ENCODE measurements at regions not wholly inside any gene's neighbourhood (a gene's known extent, or its start where the extent isn't known, plus 50 kb on each side); places are given as distances from the start of the nearest gene placed in this dataset.
"Not testable (repeated sequence)": the region's sequence is repeated elsewhere in the genome, so short reads cannot be mapped to it uniquely, and the experiment has no call there.

DNA sequence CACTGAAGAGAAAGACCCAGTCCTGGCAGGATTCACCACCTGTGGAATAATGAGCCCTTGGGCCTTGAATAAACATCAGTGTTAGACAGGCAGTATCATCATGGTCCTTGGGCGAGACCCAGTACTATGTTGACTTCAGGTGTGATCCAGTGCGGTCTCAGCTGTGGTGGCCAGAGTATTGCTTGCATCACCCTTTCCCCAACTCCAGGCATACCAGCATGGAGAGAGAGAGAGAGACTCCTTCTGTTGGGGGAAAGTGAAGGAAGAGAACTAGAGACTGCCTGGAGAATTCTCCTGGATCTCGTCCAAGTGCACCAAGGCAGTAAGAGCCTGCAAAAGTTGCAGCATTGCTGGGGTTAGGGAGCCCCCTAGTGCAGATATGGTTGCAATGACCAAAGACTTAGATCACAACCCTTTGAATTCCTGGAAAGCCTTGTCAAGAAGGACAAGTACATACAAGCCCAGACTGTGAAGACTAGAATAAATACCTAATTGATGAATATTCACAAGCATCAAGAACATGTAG lies 61.1 kb upstream of the VAMP7 start:
- DNase-seq: peak; percentile 93

DNA sequence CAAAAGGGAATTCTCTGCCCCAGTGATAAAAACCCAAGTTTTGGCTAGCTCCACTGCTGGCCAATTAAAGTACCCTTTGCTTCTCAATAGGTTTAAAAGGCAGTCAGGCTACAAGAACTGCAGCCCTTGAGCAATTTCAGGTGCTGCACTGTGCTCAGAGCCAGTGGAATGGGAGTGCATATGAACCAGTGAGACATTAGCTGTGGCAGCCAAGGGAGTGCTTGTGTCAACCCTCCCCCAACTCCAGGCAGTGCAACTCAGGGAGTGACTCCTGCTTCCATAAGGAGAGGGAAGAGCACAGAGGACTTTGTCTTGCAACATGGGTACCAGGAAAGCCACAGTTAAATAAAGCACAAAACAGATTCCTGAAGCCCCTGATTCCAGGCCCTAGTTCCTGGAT lies 61.6 kb upstream of the VAMP7 start:
- DNase-seq: no peak

DNA sequence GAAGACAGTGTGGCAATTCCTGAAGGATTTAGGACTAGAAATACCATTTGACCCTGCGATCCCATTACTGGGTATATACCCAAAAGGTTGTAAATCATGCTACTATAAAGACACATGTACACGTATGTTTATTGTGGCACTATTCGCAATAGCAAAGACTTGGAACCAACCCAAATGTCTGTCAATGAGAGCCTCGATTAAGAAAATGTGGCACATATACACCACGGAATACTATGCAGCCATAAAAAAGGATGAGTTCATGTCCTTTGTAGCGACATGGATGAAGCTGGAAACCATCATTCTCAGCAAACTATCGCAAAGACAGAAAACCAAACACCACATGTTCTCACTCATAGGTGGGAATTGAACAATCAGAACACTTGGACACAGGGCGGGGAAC lies 66.8 kb upstream of the VAMP7 start:
- DNase-seq: not testable (repeated sequence)

DNA sequence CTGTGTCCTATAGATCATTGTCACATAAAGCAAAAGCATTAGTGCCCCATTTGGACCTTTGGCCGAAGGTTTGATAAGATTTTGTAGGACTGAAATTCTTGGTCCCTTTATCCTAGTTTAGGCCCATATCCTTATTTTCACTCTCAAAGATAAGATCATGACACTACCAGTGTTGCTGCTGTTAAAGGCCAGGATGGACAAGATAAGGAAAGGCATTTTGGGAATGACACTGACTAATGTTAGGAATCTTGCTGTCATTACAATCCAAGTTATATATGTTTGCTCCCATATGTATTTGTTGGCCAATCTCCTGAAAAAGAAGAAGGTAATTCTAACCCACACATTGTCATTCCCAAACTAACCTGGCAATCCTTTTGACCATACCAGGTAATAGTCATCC lies 101.3 kb upstream of the VAMP7 start:
- no peak for DNase-seq

DNA sequence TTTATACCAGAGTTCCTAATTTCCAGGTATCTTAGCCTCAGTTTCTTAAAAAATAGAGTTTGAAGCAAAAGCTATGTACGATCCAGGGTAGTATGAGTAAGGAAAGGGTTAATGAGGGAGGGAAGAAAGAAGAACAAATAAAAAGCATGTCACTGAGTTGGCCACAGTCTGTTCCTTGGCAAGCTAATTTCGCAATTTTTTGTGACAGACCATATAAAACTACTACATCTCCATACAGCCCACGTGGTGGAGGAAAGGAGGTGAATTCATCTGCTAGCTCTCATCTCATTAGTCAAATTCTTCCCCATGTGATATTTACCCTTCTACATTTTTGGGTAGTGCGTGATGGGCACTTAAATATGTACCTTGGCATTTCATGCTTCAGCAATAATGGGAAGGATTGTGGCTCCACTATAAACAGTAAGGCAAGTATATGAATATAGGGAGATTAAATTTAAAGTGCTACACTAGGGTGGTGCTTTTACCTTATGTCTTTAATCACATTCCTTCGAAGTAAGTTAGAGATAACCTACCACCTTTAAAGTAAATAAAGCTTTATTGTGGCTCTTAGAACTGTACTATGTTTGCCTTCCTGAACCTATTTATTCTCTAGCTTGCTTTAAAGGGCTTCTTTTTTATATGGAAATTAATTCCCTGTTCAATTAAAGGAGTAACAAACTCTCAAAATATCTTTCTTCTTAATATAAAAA lies 102.1 kb upstream of the VAMP7 start:
- peak; percentile 35 for DNase-seq

DNA sequence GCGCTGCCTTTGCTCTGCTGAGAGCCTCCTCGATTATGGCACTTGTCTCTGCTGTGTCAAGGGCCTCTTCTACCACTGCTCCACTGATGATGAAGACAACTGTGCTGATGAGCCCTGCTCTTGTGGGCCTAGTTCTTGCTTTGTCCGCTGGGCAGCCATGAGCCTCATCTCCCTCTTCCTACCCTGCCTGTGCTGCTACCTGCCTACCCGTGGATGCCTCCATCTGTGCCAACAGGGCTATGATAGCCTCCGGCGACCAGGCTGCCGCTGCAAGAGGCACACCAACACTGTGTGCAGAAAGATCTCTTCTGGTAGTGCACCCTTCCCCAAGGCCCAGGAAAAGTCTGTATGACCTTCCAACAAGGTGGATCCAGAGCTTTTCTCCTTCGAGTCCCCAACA lies 106.8 kb upstream of the VAMP7 start:
- DNase-seq: no peak

DNA sequence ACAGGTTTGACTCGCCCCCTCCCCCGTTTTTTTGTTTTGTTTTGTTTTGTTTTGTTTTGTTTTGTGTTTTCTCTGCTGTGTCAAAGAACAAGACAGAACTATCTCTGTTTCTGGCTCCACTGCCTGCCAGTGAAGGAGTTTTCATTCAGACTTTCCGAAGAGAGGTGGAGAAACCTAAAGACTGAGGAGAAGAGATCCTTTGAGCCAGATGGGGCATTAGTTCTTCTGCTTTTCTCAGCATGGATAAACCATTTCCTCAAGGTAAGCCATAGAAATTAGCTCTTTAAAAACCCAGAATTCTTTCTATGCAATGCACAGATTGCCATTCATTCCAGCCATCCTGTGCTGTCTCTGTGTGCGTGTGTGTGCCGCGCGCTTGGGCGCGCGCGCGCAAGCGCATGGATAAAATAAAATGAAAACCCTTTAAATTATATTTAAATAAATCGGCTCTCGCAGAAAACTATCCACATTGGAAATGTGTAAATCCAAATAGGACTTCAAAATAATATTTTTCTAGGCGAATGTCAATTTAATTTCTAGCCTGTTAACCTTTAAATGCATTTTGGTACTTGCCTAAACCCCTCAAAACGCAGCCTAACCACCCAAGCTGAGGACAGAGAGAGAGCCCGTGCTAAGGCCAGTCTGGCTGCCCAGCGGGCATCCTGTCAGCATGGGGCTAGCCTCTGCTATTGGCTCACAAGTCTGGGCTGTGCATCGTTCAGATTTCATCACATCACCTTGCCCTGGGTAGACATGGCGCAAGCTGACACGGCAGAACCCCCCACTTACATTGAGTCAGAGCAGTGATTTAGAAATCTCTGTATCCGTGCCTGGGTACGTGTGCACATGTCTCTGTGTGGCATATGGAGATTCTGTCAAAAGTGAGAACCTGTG lies 113.0 kb upstream of the VAMP7 start:
- no peak for DNase-seq

DNA sequence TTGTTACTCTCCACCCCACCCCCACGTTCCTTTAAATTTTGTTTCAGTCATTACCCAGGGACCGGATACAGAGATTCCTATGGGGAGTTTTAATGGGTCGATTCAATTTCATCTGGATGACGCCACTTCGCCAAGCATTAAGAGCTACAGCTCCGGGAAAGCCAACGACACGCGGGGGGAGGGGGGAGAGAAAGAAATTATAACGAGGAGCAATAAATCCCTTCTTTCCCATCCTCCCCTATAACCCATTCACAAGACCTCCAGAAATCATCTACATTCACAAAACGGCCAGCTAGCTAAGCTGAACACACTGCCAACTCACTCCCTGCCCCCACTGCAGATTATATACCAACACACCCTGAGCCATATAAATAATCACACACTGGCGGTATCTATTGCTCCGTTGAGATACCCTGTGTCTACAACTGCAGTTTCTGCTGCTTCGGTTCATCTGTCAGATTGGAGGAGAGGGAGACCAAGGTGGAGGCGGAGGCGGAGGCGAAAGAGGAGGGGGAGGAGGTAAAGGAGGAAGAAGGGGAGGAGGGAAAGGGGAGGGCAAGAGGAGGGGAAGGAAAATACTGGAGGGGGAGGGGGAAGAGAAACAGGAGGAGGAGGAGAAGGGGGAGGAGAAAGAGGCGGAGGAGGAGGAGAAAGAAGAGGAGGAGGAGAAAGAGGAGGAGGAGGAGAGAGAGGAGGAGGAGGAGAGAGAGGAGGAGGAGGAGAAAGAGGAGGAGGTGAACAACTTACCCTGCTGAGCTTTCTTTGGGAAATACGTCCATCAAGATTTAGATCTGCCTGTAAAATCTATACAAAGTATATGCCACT lies 113.9 kb upstream of the VAMP7 start:
- DNase-seq: peak; percentile 70

DNA sequence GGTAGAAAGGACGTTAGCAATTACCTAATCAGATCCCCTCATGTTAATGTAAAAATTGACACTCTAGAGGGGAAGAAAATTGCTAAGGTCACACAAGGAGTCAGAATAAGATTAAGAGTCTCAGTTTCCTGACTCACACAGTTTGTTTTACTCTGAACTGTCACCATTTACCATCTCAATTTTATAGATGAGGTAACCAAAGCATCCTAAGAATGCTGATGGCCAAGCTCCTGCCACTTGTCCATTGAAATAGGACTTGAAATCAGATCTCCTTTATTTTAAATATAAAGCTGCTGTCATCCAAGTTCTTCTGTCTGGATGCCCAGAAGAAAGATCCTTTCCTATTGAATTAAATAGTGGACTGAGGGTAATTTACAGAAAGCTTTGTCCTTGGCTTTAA lies 114.8 kb upstream of the VAMP7 start:
- no peak for DNase-seq

DNA sequence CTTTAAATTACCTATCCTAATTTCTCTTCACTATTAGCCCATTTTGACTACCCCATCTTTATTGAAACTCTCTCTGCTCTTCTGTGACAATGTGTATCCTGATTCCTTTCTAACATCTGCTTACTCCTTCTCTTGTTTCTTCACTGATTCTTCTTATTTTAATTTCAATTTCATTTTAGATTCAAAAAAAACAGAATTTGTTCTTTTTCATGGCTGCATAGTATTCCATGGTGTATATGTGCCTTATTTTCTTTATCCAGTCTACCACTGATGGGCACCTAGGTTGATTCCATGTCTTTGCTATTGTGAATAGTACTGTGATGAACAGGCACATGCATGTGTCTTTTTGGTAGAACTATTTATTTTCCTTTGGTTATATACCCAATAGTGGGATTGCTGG lies 120.0 kb upstream of the VAMP7 start:
- DNase-seq: no peak

DNA sequence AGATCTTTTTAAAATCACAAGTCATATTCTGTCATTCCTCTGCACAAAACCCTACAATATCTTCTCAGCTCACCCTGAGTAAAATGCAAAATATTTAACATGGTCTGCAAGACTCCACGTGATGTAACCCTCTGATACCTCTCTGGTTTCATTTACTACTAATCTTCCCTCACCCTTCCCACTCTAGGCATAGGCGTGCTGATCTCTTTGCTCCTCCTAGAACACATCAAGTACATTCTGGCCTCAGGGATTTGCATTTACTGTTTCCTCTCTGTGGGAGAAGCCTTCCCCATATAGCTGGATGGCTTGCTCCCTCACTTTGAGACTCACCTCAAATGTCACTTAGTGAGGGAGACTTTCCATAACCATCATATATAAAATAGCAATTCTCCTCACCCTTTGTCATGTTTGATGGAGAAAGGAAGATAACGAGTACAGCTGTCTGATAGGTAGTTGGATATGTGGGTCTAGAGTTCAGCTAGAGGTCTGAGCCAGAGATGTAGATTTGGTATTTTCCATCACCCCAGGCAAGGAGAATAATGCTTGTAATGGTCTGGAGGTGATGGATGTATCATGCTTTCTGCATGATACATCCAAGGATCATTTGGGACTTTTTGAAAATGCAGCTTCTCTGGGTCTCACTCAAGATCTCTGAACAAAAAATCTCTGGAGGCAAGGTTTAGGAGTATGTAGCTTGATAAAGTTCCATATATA lies 123.9 kb upstream of the VAMP7 start:
- no peak for DNase-seq

DNA sequence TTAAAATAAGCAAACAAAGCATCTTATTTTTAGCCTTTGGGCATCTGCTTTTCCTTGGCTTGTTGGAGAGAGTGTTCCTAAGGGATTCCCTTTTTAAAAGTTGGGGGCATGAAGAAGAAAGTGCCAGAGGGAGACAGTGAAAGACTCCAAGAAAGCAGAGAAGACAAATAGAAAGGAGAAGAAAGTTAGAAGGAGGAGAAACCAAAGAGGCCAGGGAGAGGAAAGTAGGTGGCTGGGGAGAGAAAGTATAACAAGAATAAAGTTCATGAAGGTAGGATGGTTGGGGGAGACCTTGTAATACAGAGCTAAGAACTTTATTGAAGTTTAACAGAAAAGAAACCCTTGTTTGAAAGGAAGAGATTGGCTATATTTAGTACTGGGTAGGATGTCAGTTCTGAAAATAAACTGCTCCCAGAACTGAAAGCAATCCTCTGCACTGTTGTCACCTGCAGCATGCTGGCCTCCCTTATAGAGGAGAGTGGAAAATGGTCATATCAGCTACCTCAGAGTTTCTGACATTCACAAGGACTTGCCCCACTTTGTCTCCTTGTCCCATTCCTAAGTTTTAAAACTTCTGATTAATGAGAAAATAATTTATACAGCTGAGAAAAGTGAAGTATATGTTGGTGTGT lies 125.3 kb upstream of the VAMP7 start:
- DNase-seq: no peak

DNA sequence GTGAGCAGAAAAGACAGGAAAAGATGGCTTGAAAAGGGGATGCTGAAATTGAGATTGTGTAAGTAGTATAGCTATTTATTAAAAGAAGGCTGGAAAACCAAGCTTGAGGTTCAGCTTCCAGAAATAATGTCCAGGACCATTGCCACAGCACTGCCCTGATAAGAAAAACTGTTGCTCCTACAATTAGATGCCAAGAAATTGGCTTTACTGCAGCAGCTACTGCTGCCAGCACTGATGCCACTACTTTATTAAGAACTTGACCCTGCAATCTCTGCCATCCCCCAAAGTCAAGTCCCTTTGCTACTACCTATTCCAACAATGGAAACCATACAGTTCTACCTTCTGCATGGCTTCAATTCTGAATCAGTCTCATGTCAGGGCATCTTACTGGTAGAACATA lies 130.0 kb upstream of the VAMP7 start:
- DNase-seq: no peak

DNA sequence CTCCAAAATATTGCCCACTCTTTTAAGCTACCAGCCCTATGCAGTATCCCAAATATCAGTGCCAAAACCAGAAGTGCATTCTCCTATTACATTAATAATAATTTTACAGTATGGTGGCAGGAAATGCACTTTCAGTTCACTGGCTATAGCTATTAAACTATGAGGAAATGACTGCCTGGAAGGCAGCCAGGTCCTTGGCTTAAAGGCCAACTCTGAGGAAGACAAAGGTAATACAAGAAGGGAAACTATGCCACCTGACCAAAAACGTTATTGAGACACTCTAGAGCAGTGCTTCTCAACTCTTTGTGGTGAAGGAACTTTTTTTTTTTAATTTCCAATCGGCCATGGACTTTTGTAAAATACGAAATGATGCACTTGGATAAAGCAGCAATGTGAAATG lies 133.6 kb upstream of the VAMP7 start:
- DNase-seq: no peak

DNA sequence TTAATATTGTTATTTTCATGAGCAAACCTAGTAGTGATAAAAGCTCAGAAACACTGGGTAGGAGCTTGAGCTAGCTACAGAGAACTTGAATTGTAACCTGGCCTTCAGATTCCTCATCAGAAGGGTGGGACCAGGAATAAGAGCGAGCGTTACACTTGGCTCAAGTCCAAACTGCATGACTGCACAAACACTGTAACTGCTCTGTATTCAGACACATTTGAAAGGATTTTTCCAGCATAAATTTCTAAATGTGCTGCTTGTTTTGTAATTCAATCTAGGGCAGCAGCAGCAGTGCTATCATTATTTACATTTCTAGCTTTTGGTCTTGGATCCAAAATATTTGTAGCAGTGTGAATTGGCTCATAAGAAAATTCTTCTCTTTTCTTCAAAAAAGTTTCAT lies 133.0 kb upstream of the TMLHE start:
- peak; percentile 97 for DNase-seq

DNA sequence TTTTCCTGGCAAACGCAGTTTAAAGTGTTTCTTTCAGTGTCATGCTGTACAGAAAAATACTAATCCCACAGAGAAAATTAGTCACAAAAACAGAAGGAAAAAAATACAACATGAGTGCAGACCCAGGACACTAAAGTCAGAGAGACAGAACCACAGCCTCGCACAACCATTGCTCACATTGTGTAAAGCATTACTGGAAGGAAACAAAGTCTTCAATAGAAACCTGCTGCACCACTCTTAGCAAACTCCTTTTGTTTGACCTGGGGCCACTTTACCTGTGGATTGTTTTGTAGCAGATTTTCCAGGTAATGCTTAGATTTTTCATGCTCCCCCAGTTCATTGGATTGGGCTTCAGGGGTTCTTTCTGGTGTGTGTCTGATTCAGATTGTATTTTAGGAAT lies 131.8 kb upstream of the TMLHE start:
- DNase-seq: no peak

DNA sequence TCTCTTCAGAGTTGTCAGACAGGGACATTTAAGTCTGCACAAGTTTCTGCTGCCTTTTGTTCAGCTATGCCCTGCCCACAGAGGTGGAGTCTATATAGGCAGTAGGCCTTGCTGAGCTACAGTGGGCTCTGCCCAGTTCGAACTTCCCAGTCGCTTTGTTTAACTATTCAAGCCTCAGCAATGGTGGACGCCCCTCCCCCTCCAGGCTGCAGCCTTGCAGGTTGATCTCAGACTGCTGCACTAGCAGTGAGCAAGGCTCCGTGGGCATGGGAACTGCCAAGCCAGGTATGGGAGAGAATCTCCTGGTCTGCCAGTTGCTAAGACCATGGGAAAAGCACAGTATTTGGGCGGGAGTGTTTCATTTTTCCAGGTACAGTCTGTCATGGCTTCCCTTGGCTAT lies 115.6 kb upstream of the TMLHE start:
- DNase-seq: not testable (repeated sequence)

DNA sequence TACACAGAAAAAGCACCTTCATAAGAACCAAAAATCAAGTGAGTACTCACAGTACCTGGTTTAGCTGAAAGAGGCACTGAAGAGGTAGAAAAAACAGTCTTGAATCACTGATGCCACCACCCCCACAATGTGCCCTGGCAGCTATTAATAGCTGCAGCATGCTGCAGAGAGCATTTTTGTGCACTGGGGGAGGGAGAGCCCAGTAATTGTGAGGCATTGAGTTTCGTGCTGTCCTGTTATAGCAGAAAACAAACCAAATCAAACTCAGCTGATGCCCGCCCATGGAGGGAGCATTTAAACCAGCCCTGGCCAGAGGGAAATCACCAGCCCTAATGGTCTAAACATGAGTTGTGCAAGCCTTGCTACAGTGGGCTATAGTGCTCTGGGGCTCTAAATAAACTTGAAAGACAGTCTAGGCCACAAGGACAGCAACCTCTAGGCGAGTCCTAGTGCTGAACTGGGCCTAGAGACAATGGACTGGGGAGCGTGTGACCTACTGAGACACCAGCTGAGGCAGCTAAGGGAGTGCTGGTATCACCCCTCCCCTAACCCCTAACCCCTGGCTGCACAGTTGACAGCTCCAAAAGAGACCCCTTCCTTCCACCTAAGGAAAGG lies 106.3 kb upstream of the TMLHE start:
- no peak for DNase-seq

DNA sequence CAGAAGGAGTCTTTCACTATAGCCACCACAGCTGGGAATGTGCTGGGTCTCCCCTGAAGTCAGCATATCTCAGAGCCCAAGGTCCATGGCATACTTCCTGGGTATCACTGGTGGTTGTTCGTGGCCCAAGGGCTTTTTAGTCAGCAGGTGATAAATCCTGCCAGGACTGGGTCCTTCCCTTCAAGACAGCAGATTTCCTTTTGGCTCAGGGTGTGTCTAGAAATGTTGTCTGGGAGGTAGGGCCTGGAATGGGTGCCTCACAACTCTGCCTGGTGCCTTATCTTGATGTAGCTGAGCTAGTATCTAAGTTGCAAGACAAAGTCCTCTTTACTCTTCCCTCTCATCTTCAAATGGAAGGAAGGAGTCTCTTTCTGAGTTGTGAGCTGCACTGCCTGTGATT lies 102.4 kb upstream of the TMLHE start:
- no peak for DNase-seq

DNA sequence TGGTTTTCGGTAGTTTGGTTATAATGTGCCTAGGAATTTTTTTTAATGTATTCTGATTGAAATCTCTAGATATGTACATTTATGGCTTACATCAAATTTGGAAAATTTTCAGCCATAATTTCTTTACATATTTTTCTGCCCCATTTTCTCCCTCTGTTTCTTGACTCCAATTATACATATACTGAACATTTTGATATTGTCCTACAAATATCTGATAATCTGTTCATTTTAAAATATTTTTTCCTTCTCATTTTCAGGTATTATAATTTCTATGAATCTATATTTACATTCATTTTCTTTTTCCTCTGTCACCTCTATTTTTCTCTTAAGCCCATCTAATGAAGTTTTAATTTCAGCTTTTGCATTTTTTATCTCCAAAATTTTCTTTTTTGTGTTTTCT lies 82.7 kb upstream of the TMLHE start:
- DNase-seq: no peak

DNA sequence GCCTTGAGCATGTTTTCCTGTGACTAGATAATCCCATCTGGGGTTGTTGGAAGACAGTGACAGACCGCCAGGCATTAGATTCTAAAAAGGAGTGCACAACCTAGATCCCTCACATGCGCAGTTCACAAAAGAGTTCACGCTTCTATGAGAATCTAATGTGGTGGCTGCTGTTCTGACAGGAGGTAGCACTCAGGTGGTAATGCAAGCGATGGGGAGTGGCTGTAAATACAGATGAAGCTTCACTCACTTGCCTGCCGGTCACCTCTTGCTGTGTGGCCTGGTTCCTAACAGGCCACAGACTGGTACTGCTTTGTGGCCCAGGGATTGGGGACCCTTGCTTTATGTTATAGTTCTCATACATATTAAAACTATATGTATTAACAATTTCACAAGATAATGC lies 81.9 kb upstream of the TMLHE start:
- no peak for DNase-seq

DNA sequence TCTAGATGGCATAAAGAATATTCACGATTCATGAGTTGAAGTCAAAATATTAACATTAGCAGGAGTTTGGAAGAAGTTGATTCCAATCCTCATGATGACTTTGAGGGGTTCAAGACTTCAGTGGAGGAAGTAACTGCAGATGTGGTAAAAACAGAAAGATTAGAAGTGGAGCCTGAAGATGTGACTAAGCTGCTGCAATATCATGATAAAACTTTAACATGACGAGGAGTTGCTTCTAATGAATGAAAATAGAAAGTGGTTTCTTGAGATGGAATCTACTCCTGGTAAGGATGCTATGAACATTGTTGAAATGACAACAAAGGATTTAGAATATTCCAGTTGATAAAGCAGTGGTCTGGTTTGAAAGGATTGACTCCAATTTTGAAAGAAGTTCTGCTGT lies 70.1 kb upstream of the TMLHE start:
- no peak for DNase-seq
